GM12878 (cell line): ENCODE measurements at regions not wholly inside any gene's neighbourhood (a gene's known extent, or its start where the extent isn't known, plus 50 kb on each side); places are given as distances from the start of the nearest gene placed in this dataset.

Experiments used
- ATF7 ChIP-seq: fragments of 450-650 bp; IDR thresholded peaks from 2 replicates; pipeline ENCODE4 v1.6.1; 2016; ENCODE audit warnings: low read depth, mild to moderate bottlenecking
- CBX3 ChIP-seq: fragments of 200-600 bp; sonication (generic); IDR thresholded peaks from 2 replicates; pipeline ENCODE4 v1.6.1; 2016; ENCODE audit warnings: low read depth, borderline replicate concordance
- CEBPB ChIP-seq, 2 experiments: fragments of 150-350 bp in 1 of 2; IDR thresholded peaks; 2 replicates each; pipeline ENCODE4 v1.6.1; 2012 to 2014; ENCODE audit warnings: low read depth in 2 of 2, low read length in 2 of 2, borderline replicate concordance in 1 of 2, inconsistent platforms in 1 of 2
- CHD2 ChIP-seq: IDR thresholded peaks from 2 replicates; pipeline ENCODE4 v1.6.1; 2011; ENCODE audit warnings: low read depth, low read length, improper control_type of control experiment, borderline replicate concordance
- HCFC1 ChIP-seq: fragments of 150-350 bp; IDR thresholded peaks from 2 replicates; pipeline ENCODE4 v1.6.1; 2014; ENCODE audit warnings: low read length
- HDAC2 ChIP-seq: fragments of 200-600 bp; sonication (generic); IDR thresholded peaks from 2 replicates; pipeline ENCODE4 v1.6.1; 2017
- IKZF1 ChIP-seq: fragments of 450-650 bp; conservative IDR thresholded peaks from 2 replicates; pipeline ENCODE4 v1.6.1; 2017; ENCODE audit warnings: antibody characterized with exemption, mild to moderate bottlenecking
- IRF4 ChIP-seq: IDR thresholded peaks from 2 replicates; pipeline ENCODE4 v1.6.1; 2011; ENCODE audit warnings: low read depth, low read length
- JUND ChIP-seq: IDR thresholded peaks from 2 replicates; pipeline ENCODE4 v1.6.1; 2012; ENCODE audit warnings: low read depth, mild to moderate bottlenecking, low read length, improper control_type of control experiment, moderate library complexity
- KDM1A ChIP-seq: fragments of 200-600 bp; sonication (generic); IDR thresholded peaks from 2 replicates; pipeline ENCODE4 v1.6.1; 2016; ENCODE audit warnings: borderline replicate concordance
- KLF5 ChIP-seq: fragments of 450-650 bp; IDR thresholded peaks from 2 replicates; pipeline ENCODE4 v1.6.1; 2014; ENCODE audit warnings: mild to moderate bottlenecking; ENCODE audit not compliant: partially characterized antibody
- LARP7 ChIP-seq: fragments of 450-650 bp; IDR thresholded peaks from 2 replicates; pipeline ENCODE4 v1.6.1; 2017; ENCODE audit warnings: mild to moderate bottlenecking
- MEF2A ChIP-seq: IDR thresholded peaks from 2 replicates; pipeline ENCODE4 v1.6.1; 2011; ENCODE audit warnings: low read depth, mild to moderate bottlenecking, low read length, moderate library complexity; ENCODE audit not compliant: insufficient read depth
- MXI1 ChIP-seq: fragments of 150-350 bp; IDR thresholded peaks from 2 replicates; pipeline ENCODE4 v1.6.1; 2011; ENCODE audit warnings: low read depth, mild to moderate bottlenecking, inconsistent platforms, low read length, improper control_type of control experiment
- MYB ChIP-seq: fragments of 150-350 bp; IDR thresholded peaks from 2 replicates; pipeline ENCODE4 v1.6.1; 2014; ENCODE audit warnings: mild to moderate bottlenecking, low read depth, low read length, borderline replicate concordance
- MYC ChIP-seq: IDR thresholded peaks from 2 replicates; pipeline ENCODE4 v1.6.1; 2011; ENCODE audit warnings: mild to moderate bottlenecking, low read length, moderate library complexity, inconsistent platforms; ENCODE audit not compliant: insufficient read depth, insufficient replicate concordance, insufficient read length, severe bottlenecking
- NFIC ChIP-seq: IDR thresholded peaks from 2 replicates; pipeline ENCODE4 v1.6.1; 2012; ENCODE audit warnings: low read depth, mild to moderate bottlenecking, inconsistent platforms, low read length, moderate library complexity
- NRF1 ChIP-seq: conservative IDR thresholded peaks from 2 replicates; pipeline ENCODE4 v1.6.1; 2011; ENCODE audit warnings: mild to moderate bottlenecking, low read depth, low read length, improper control_type of control experiment
- RBBP5 ChIP-seq: fragments of 200-600 bp; sonication (generic); conservative IDR thresholded peaks from 2 replicates; pipeline ENCODE4 v1.6.1; 2016
- SRF ChIP-seq, 2 experiments: IDR thresholded peaks; 2 replicates each; pipeline ENCODE4 v1.6.1; 2011; ENCODE audit warnings: low read depth in 2 of 2, low read length in 2 of 2, mild to moderate bottlenecking in 1 of 2, moderate library complexity in 1 of 2
- SUPT20H ChIP-seq: IDR thresholded peaks from 2 replicates; pipeline ENCODE4 v1.6.1; 2011; ENCODE audit warnings: low read depth, mild to moderate bottlenecking, low read length, moderate library complexity, borderline replicate concordance; ENCODE audit not compliant: control insufficient read depth
- TCF12 ChIP-seq: IDR thresholded peaks from 2 replicates; pipeline ENCODE4 v1.6.1; 2011; ENCODE audit warnings: low read depth, mild to moderate bottlenecking, low read length
- TCF7 ChIP-seq: IDR thresholded peaks from 2 replicates; pipeline ENCODE4 v1.6.1; 2014; ENCODE audit warnings: antibody characterized with exemption, borderline replicate concordance
- WRNIP1 ChIP-seq: IDR thresholded peaks from 2 replicates; pipeline ENCODE4 v1.6.1; 2011; ENCODE audit warnings: low read depth, low read length, improper control_type of control experiment, borderline replicate concordance
- ZBTB11 ChIP-seq: fragments of 450-650 bp; formaldehyde crosslinking; IDR thresholded peaks from 2 replicates; pipeline ENCODE4 v1.5.0; 2022; ENCODE audit warnings: mild to moderate bottlenecking, missing genetic modification characterization
- ZNF274 ChIP-seq: IDR thresholded peaks from one replicate; pipeline ENCODE4 v1.8.0; 2011; ENCODE audit not compliant: insufficient read length, insufficient read depth
- TF ChIP-seq, protein P1 (sequence below): IDR thresholded peaks from 2 replicates; pipeline ENCODE4 v1.6.1; 2012; ENCODE audit warnings: low read depth, low read length, improper control_type of control experiment
- TF ChIP-seq, protein P2 (sequence below): IDR thresholded peaks from 2 replicates; pipeline ENCODE4 v1.6.1; 2011; ENCODE audit warnings: mild to moderate bottlenecking, low read depth, low read length, moderate library complexity; ENCODE audit not compliant: insufficient replicate concordance

DNA sequence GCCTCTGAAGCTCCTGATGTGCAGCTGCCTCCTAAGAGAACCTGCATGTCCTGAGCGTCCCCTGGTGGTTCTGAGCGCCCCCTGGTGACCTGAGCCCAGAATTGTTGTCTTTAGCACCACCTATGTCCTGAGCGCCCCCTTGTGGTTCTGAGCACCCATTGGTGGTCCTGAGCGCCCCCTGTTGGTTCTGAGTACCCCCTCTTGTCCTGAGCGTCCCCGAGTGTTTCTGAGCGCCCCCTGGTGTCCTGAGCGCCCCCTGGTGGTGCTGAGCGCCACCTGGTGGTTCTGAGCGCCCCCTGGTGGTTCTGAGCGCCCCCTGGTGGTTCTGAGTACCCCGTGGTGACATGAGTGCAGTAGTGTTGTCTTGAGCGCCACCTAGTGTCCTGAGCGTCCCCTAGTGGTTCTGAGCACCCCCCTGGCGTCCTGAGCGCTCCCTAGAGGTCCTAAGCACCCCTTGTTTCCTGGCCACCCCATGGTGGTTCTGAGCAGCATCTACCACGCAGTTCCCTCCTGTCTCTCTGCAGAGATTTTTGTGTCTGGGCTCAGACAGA is 782.5 kb downstream of the TMEM121 start (continued):
- TF ChIP-seq IKZF1 (peak; percentile 68), ATF7 (peak; percentile 67), NRF1 (no peak), WRNIP1 (no peak), MYB (0 out of 2 replicates have a peak, but pooled peaks have one; percentile 54), KLF5 (peak; percentile 93), ZBTB11 (no peak), TCF7 (0 out of 2 replicates have a peak, but pooled peaks have one; percentile 48), CEBPB (IDR thresholded peaks at IDR 0.05; ENCODE audit: borderline replicate concordance in 1 of 2, low read depth in 2 of 2, low read length in 2 of 2) (no peak; a peak in 1 of 4 replicates), CBX3 (no peak), ZNF274 (no peak), HDAC2 (no peak), SUPT20H (no peak), IRF4 (0 out of 2 replicates have a peak, but pooled peaks have one; percentile 44), NFIC (no peak), LARP7 (peak; percentile 99), TCF12 (0 out of 2 replicates have a peak, but pooled peaks have one; percentile 40), RBBP5 (no peak), MXI1 (no peak), MYC (no peak), JUND (peak; percentile 58; the same call in 1 of the 2 replicates), HCFC1 (peak; percentile 56), CHD2 (no peak; the same call in 1 of the 2 replicates), MEF2A (peak; percentile 73), SRF (IDR thresholded peaks at IDR 0.05; ENCODE audit: low read depth in 2 of 2, low read length in 2 of 2) (peak in 1 of 2 experiments; percentile 76; a peak in 2 of 4 replicates), KDM1A (no peak)
- TF ChIP-seq, protein P1, sequence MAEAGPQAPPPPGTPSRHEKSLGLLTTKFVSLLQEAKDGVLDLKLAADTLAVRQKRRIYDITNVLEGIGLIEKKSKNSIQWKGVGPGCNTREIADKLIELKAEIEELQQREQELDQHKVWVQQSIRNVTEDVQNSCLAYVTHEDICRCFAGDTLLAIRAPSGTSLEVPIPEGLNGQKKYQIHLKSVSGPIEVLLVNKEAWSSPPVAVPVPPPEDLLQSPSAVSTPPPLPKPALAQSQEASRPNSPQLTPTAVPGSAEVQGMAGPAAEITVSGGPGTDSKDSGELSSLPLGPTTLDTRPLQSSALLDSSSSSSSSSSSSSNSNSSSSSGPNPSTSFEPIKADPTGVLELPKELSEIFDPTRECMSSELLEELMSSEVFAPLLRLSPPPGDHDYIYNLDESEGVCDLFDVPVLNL = no peak
- TF ChIP-seq, protein P2, sequence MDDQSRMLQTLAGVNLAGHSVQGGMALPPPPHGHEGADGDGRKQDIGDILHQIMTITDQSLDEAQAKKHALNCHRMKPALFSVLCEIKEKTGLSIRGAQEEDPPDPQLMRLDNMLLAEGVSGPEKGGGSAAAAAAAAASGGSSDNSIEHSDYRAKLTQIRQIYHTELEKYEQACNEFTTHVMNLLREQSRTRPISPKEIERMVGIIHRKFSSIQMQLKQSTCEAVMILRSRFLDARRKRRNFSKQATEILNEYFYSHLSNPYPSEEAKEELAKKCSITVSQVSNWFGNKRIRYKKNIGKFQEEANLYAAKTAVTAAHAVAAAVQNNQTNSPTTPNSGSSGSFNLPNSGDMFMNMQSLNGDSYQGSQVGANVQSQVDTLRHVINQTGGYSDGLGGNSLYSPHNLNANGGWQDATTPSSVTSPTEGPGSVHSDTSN = peak; percentile 33
